GM19351 (cell line): ENCODE measurements at regions not wholly inside any gene's neighbourhood (a gene's known extent, or its start where the extent isn't known, plus 50 kb on each side); places are given as distances from the start of the nearest gene placed in this dataset.

Experiments
- ATAC-seq: cut with Tn5 transposase; IDR thresholded peaks from one replicate; pipeline ENCODE4 v1.9.1; 2021; ENCODE audit warnings: mild to moderate bottlenecking, moderate library complexity; ENCODE audit not compliant: unreplicated experiment

DNA sequence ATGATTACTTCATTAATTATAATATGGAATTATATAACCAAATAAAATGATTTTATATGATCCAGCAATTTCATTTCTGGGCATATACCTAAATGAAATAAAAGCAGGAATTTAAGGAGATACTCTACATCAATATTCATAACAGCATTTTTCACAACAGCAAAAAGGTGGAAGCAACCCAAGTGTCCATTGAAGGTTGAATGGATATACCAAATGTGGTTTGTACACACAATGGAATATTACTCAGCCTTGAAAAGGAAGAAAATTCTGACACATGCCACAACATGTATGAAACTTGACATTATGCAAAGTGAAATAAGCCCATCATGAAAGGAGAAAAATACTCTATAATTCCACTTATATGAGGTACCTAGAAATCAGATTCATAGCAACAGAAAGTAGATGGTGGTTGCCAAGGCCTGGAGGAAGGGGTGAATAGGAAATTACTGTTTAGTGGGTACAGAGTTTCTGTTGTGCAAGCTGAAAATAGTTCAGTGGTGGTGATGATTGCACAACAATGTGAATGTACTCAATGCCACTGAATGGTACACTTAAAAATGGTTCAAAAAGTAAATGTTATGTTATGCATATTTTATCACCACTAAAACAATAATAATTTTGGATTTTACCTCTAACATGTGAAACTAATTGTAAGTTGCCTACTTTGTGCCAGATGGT lies 471.5 kb downstream of the SPRY1 start:
- ATAC-seq, result no peak

DNA sequence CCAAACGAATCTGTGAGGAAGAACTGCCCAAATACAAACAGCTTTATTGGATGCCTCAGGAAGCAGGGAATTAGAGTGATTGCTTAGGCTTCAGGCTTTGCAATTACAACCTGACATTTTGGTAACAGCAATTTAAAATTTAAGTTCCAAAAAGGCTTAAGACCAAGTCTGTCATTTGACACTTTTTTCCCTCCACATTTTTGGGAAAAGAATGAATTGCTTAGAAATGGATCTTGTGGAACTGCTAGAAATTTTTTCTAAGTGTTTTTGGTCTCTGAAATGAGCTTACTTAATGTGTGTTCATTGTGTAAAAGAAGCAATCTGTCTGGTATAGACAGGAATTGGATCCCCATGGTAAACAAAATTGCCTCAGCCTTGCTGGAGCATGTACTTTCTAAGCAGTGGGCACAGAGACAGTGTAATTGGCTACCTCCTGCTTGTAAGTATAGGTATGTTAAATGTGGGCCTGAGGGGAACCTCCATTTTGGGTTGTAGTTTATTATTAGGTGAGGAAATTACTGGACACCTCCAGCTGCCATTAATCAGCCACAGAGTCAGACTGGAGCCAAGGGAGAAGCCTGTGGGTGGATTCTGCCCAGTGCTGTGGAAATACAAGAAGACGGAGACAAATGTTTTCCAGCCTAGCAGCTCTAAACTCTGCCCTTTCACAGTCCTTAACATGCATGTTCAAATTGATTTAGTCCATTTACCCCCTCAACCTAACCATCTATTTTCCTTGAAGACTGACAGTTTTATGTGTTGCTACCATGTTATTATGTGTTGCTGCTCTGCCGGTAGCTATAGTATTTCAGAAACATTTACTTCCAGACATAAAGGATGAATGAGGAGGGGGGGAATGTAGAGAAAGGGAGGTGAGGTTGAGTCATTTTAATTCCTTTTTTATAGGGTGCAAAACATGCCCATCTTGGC lies 473.0 kb downstream of the SPRY1 start:
- no peak for ATAC-seq

DNA sequence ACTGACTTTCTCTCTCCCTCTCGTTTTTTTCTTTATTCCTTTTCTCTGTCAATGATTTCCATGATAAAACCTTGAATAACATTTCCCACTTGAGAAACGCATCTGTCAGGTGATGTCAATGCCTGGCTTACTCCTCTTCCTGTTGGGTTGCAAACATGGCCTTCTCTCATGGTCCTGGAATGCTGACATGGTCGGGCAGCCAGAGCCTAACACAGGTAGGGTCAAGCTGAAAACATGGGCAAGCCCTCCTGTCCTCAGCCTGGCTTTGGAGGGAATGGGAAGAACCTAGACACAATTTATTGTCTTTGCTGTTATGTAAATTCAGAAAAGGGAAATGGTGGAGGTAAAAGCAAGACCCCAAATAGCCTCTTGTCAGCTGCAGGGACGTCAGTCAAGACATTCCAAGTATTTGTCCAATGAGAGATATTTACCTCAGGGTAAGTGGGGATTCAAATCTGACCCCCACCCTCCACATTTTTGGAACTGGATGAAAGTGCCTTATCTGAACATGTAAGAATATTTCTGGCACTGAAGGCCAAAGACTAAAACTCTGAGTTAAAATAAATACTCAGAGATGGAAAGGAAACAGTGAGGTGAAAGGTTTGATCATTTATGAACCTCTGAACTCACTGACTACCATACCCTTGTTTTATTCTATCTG lies 473.8 kb downstream of the SPRY1 start:
- no peak for ATAC-seq

DNA sequence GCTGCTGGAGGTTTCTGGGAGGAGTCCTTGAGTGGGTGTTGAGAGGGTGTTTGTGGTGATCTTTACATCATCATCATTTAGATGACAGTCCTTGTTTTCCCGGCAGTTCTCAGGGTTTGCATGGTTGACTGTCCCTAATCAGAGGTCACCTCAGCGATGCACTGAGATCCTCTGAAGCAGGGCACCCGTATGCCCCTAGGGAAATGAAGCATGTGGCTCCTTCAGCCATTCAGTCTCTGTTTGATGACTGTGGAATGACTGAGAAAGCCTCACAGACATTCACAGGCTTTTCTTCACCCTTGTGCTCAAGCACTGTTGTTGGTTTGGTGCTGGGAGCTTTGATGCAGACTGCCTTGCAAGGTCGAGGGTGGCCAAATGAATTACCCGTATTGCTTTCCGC lies 474.7 kb downstream of the SPRY1 start:
- no peak for ATAC-seq

DNA sequence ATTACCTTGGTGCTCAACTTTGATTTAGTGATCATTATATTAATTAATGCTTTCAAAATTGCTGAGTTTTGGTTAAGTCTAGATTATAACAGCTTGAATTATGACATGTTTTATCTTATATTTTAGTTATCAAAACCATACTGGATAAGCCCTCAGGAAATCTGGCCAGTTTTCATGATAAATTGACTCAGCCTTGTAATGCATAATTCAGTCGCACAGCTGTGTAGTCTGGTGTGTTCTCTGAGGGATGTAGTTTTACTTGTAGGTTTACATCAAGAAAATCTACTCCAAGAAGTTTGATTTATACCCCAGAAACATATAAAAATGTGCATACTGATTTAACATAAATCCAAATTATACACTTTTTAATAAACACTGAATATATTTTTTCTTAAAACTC lies 477.5 kb downstream of the SPRY1 start:
- no peak for ATAC-seq

DNA sequence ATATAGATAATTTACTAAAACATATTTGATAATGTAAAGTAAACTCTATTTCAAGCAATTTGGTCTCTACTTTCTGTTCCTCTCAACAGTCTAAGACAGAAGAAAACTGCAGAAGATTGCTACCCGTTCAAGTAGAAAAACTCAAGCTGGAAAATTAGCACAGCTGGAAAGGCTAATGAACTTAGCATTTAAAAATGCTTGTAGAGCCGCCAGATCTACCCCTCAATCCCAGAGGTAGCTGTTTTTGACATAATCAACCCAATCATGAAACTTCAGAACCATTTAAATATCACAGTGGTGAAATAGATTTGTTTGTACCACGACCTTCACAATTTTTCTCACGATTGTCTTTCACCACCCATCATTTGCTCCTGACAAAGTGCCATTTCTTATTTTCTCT lies 479.5 kb downstream of the SPRY1 start:
- ATAC-seq, result no peak

DNA sequence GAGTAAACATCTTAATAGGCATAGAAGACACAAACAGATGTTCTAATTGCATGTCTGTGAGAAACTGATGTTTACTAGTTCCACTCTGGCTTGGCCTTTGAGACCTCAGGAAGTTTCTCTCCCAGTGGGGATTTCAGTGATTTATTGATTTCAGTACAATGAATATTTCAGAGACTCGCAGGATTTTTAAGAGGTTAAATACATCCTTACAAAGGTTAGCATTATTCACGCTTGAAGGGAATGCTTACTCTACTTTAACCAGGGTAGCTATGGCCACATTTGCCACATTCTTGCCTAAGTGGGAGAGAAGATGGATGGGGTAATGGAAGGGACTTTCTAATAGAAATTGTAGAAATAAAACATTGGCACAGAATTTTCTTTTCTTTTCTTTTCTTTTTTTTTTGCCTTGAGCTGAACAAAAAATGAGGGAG lies 480.1 kb downstream of the SPRY1 start:
- no peak for ATAC-seq

DNA sequence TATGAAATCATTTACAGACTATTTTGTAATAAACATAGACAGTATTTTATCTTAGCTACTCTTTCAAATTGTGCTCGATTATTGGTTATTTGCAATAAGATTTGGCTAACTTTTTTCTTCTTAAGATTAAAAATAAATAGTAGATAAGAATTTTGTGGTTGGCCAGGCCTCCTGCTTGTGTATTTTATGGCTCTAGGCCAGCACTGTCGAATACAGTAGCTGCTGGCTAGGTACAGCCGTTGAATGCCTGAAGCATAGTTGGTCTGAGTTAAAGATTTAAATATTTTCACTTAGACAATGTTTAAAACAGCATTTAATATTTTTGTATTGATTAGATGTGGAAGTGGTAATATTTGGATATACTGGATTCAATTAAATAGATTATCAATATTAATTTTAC lies 481.0 kb downstream of the SPRY1 start:
- no peak for ATAC-seq

DNA sequence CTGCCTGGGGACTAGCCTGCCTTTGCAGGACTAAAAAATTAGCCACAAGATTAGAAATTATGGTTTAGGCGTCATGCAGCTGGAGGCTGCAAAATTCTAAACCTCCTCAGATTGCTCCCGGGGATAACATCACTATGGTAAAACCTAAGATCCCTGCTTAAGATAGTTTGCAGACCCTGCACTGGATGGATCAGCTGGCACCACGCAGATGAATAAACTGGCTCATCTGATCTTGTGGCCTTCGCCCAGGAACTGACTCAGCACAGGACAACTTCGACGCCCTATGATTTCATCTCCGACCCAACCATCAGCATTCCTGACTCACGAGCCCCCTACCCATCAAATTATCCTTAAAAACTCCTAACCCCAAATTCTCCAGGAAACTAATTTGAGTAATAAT lies 482.4 kb downstream of the SPRY1 start:
- no peak for ATAC-seq

DNA sequence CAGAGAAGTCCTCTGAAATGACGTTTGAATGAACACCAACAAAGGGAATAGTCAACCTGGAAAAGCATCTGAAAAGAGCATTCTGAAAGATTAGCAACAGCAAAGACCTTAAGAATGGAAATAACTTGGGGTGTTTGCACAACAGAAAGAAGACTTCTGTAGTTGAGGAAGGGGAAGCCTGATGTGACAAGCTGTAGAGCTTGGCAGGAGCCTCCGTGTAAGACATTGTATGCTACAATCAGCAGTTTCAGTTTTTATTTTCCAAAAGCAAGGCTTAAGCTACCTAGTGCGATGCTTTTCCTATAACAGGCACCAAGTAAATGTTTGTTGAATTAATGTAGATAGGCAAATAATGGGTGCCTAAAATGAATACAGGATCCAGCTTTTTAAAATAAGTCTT lies 484.0 kb downstream of the SPRY1 start:
- no peak for ATAC-seq

DNA sequence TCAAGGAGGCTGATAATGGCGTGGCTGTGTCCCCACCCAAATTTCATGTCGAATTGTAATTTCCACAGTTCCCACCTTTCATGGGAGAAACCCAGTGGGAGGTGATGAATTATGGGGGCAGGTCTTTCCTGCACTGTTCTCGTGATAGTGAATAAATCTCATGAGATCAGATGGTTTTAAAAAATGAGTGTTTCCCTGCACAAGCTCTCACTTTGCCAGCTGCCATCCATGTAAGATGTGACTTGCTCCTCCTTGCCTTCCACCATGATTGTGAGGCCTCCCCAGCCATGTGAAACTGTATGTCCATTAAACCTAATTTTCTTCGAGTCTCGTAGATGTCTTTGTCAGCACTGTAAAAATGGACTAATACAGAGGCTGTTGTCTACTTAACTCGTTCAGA lies 488.3 kb downstream of the SPRY1 start:
- no peak for ATAC-seq

DNA sequence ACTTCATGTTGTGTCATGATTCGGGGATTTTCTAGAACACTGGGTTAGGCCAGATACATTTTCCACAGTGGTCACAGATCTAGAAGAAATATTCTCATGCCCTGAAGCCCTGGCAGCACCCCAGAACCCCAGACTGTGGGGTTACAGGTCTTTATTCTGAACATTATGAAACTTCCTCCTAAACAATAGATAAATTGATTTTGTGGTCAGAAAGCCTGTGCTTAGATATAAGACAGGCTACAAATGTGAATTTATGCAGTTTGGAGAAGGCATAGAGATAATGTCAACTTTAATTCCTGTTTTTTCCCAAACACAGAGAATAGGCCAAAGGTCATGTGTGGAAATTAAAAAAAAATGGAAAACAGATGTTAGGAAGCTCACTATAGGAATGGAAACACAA lies 492.9 kb downstream of the SPRY1 start:
- ATAC-seq, result no peak

DNA sequence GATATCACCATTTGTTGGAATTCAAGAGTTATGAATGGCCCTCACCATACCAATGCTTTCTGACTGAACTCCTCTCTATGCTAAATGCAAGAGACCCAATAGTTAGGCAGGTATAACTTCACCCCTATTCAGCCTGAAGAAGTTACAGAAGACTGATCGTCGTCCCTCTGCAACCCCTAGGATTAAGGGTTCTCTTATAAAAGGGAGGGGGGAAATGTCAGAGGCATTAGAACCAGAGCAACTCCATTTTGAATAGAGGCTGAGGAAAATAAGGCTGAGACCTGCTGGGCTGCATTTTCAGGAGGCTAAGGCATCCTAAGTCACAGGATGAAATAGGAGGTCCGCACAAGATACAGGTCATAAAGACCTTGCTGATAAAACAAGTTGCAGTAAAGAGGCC lies 494.3 kb downstream of the SPRY1 start:
- ATAC-seq, result no peak

DNA sequence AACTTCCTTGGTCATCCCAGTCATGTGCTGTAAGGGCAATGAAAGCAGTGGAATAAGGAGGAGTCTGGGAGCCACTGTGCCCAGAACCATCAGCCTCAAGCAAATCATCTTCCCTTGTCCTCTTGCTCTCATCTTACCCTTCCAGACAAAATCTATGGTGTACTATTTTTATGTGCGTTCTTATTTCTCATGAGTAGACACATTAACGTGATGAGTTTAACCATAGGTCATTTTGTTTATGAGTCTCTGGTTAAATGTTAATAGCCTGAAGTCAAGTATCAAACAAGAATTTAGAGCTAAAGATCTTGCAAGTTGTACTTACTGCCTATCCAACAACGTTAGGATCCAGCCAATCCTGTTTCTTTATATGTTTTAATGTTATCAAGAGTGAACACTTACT lies 495.3 kb downstream of the SPRY1 start:
- no peak for ATAC-seq

DNA sequence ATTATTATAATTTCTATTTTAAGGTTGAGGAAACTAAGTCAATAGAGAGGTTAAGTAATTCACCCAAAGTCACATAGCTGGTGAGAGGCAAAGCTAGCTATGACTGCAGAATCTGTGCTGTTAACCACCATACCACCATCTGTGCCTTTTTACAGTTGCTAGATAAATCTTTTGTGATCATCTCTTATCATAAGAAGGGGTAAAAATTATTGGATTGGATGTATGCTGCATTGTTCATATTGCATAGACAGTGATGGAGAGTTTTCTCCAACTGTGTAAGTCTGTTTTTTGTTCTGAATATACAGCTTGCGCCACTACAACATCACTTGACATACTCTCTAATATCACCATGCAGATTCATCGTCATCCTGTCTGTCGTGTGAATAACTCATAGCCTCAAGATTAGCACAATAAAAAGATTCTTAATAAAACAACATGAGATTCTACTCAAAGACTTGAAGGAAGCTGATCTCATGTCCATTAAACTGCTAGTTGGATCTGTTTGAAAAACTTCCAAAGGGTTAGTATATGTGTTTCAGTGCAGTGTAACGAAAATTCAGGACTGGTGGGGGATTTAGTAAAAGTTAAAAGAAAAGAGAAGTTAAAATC lies 495.9 kb downstream of the SPRY1 start:
- no peak for ATAC-seq

DNA sequence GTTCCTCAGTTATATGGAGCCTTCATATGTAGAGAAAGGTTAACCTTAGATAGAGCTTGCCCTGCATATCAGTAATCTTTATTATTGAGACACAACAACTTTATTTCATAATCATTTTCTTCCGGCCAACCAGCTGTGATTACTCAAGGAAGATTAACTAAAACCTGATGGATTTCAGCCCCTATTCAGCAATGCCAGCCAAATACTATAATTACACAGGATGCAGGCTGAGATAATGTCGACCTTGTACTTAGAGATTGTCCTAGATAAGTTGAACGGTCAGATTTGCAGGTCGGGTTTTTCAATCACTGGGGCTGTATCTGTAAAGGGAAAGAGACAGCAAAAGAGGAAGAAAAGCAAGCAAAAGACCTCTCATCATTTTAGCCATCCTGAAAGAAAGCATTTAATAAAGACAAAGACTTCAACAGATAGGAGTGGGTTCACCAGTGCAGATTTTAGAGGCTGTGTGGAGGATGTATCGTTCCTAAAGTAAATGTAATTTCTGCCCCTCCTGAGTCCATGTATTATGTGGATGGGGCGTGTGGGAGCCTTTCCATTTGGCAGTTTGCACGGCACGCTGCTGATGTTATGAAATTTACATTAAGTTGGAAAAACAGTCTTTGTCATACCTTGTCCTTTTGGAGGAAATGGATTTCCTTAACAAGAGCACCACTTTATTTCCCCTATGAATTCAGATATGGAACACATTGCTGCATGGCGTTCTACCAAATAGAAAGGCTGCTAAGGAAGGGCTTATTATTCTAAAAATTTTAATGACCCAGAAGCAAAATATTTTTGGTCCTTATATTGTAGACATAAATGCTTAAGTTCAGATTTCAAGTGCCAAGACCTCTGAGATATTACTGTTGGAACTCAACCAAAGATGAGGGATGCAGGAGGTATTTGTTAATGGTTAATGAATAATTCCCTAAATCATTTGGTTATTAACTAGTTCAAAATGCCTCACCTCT lies 496.7 kb downstream of the SPRY1 start:
- ATAC-seq, result no peak

DNA sequence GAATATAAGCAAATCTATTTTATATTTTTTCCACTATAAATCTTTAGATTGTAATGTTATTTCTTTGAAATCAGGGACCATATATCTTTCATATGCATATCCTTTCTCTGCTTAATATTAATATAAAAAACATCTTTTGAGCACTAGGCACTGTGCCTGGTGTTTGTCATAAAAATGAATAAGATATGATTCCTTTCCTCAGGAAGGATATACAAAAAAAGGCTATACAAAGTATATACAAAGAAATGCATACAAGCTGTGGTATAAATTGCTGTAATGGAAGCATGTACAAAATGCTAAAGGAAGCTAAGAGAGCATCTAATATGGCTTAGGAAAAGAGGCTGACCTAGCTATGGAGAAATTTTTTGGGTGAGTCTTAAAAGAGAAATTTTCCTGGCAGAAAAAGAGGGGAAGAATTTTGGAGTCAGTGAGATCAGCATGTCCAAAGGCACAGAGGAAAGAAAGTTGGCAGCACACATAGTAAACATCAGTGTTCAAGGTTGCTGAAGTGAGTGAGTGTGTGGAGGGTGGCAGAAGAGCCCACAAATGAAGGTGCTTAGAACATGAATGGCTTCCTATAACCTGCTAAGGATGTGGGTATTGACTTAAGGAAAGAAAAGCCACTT lies 500.0 kb downstream of the SPRY1 start:
- ATAC-seq, result no peak

DNA sequence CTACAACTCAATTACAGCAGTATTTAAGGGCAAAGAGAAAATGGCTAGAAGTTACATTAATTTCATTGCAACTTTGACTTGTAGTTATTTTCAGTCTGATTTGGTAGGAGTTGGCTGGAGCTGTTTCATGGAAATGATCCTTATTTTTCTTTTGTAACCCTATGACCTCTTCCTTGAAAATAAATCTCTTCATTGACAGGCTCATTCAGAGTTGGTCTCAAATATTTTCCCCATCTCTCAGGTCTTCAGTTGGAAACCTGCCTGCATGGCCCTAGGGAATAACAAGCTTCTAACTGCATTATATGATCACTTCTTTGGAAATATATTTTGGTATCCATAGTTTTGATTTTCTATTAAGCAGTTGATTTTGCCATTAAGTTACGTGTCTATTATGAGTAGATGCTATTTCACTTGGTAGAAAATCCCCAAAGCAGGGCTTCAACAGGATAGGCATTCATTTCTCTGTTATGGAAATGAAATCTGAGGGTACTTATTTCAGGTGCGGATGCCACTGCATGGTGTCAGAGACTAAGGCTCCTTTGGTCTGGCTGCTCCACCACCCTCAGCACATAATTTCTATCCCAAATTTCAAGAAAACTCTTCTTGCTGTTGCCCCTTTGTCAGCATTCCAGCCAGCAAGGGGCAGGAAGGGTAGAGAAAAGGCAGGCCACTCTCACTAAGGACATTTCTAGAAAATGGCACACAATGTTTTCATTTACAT lies 502.5 kb downstream of the SPRY1 start:
- ATAC-seq, result no peak

DNA sequence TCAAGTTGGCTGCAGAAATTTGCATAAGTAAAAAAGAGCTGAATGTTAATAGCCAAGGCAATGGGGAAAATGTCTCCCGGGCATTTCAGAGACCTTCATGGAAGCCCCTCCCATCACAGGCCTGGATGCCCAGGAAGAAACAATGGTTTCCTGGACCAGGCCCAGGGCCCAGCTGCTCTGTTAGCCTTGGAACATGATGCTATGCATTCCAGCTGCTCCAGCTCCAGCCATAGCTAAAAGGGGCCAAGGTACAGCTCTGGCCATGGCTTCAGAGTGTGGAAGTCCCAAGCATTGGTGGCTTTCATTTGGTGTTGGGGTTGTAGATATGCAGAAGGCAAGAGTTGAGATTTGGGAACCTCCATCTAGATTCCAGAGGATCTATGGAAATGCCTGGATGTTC lies 508.3 kb downstream of the SPRY1 start:
- ATAC-seq, result no peak
